Endothelial cell of umbilical vein (primary cell): ENCODE measurements at regions not wholly inside any gene's neighbourhood (a gene's known extent, or its start where the extent isn't known, plus 50 kb on each side); places are given as distances from the start of the nearest gene placed in this dataset.

Source experiments
- BruUV-seq: library from RNA; stranded (reverse); fragments of 400-500 nt; replicated peaks from 2 replicates; lab custom pipeline; 2021; lab: Mats Ljungman, UMichigan
- CTCF ChIA-PET: fragments of 300-600, 350-600 bp; sonication (Branson Sonifier 250); formaldehyde crosslinking; loops from one replicate; lab custom pipeline; 2021; ENCODE audit warnings: antibody characterized with exemption, inconsistent platforms; lab: Charles Lee
- POLR2A ChIA-PET: fragments of 300-600, 350-600 bp; sonication (Branson Sonifier 250); formaldehyde crosslinking; loops from one replicate; lab custom pipeline; 2021; ENCODE audit warnings: antibody characterized with exemption, inconsistent platforms; lab: Charles Lee
- DNase-seq: peaks from one replicate; pipeline ENCODE4 v3.0.0-alpha.2; 2011; ENCODE audit warnings: low read depth, low spot score
- FAIRE-seq: peaks from 2 replicates; lab custom pipeline; 2011; peaks lifted over from hg19 to GRCh38; lab: Jason Lieb, UNC
- H2AFZ ChIP-seq: 2 replicates; pipeline ENCODE4 v1.6.0; 2012; ENCODE audit warnings: low read depth, low read length, control low read depth, inconsistent platforms
- H3K27ac ChIP-seq: 2 replicates; pipeline ENCODE4 v1.5.1; 2011; ENCODE audit warnings: low read depth, mild to moderate bottlenecking, control low read depth, low read length, moderate library complexity; ENCODE audit not compliant: insufficient read depth
- H3K27me3 ChIP-seq, 2 experiments: 2 replicates each; pipeline versions ENCODE4 v1.6.0 to v1.6.1; 2011; ENCODE audit warnings: low read length in 2 of 2, mixed read lengths in 1 of 2; ENCODE audit not compliant: control insufficient read depth in 2 of 2, insufficient read depth in 2 of 2
- H3K36me3 ChIP-seq, 2 experiments: 2 replicates in 1 of 2; 3 replicates in 1 of 2; pipeline ENCODE4 v1.5.1; 2011; ENCODE audit warnings: low read length in 2 of 2, mild to moderate bottlenecking in 1 of 2, moderate library complexity in 1 of 2; ENCODE audit not compliant: control insufficient read depth in 2 of 2, insufficient read depth in 2 of 2; ENCODE audit errors: extremely low read depth in 1 of 2
- H3K4me1 ChIP-seq: 3 replicates; pipeline ENCODE4 v1.5.1; 2011; ENCODE audit warnings: mild to moderate bottlenecking, low read length; ENCODE audit not compliant: control insufficient read depth, insufficient read depth; ENCODE audit errors: extremely low read depth
- H3K4me2 ChIP-seq: 2 replicates; pipeline ENCODE4 v1.6.1; 2011; ENCODE audit warnings: low read length, control low read depth, mixed read lengths; ENCODE audit not compliant: insufficient read depth
- H3K4me3 ChIP-seq, 3 experiments: fragments of 200-600 bp in 1 of 3; sonication (generic), shearing (Covaris generic) in 1 of 3; replicated peaks in 1 of 3; 2 replicates each; pipeline ENCODE4 v1.5.1; 2011 to 2016; ENCODE audit warnings: control low read depth in 3 of 3, low read length in 3 of 3, mild to moderate bottlenecking in 2 of 3, inconsistent platforms in 1 of 3, low read depth in 1 of 3, moderate library complexity in 1 of 3; ENCODE audit not compliant: insufficient read depth in 1 of 3
- H3K79me2 ChIP-seq: 2 replicates; pipeline ENCODE4 v1.6.0; 2012; ENCODE audit warnings: low read length, inconsistent platforms; ENCODE audit not compliant: control insufficient read depth, insufficient read depth
- H3K9ac ChIP-seq: replicated peaks from 2 replicates; pipeline ENCODE3; 2011; ENCODE audit warnings: low read length, control low read depth; ENCODE audit not compliant: insufficient read depth; ENCODE audit errors: extremely low read depth
- H3K9me1 ChIP-seq: replicated peaks from 3 replicates; pipeline ENCODE4 v1.6.0; 2011; ENCODE audit warnings: mild to moderate bottlenecking, low read length; ENCODE audit not compliant: control insufficient read depth, insufficient read depth; ENCODE audit errors: extremely low read depth
- H3K9me3 ChIP-seq: replicated peaks from 2 replicates; pipeline ENCODE4 v1.5.1; 2012; ENCODE audit warnings: low read length, inconsistent platforms; ENCODE audit not compliant: control insufficient read depth, insufficient read depth
- H4K20me1 ChIP-seq: replicated peaks from 2 replicates; pipeline ENCODE3; 2011; ENCODE audit warnings: mild to moderate bottlenecking, low read length; ENCODE audit not compliant: control insufficient read depth, insufficient read depth; ENCODE audit errors: extremely low read depth
- CTCF ChIP-seq, 2 donors: IDR thresholded peaks; 1 replicate in 1 of 2; 2 replicates in 1 of 2; pipeline ENCODE4 v1.5.1; 2011; ENCODE audit warnings: low read length in 2 of 2, mild to moderate bottlenecking in 2 of 2, moderate library complexity in 2 of 2, control low read depth in 1 of 2, inconsistent platforms in 1 of 2, low read depth in 1 of 2; ENCODE audit not compliant: insufficient read depth in 1 of 2; ENCODE audit errors: extremely low read depth in 1 of 2
- EZH2 ChIP-seq: IDR thresholded peaks from 2 replicates; pipeline ENCODE4 v1.6.1; 2012; ENCODE audit warnings: borderline replicate concordance, low read depth, mild to moderate bottlenecking, moderate library complexity, low read length, inconsistent platforms; ENCODE audit not compliant: severe bottlenecking
- FOS ChIP-seq: IDR thresholded peaks from 2 replicates; pipeline ENCODE4 v1.6.1; 2011; ENCODE audit warnings: mild to moderate bottlenecking, low read length, moderate library complexity, borderline replicate concordance; ENCODE audit not compliant: insufficient read depth
- GATA2 ChIP-seq: IDR thresholded peaks from 2 replicates; pipeline ENCODE4 v1.7.0; 2011; ENCODE audit warnings: low read depth, mild to moderate bottlenecking, moderate library complexity, mixed read lengths, low read length; ENCODE audit not compliant: insufficient read length, insufficient read depth
- JUN ChIP-seq: IDR thresholded peaks from 2 replicates; pipeline ENCODE4 v1.6.1; 2011; ENCODE audit warnings: borderline replicate concordance, low read depth; ENCODE audit not compliant: insufficient read length, insufficient read depth
- MYC ChIP-seq: IDR thresholded peaks from one replicate; pipeline ENCODE4 v1.6.1; 2011; ENCODE audit warnings: mild to moderate bottlenecking, low read depth, low read length
- POLR2A ChIP-seq: IDR thresholded peaks from 2 replicates; pipeline ENCODE4 v1.6.1; 2012; ENCODE audit warnings: low read depth, mild to moderate bottlenecking, control low read depth, low read length
- POLR2AphosphoS5 ChIP-seq: IDR thresholded peaks from 2 replicates; pipeline ENCODE4 v1.6.1; 2012; ENCODE audit warnings: low read depth, mild to moderate bottlenecking, control low read depth, low read length, moderate library complexity; ENCODE audit not compliant: insufficient read depth
- dilution Hi-C: fragments of 300-500 bp; cut with MboI; formaldehyde crosslinking; loops from one replicate; pipeline ENCODE4 v1.15.0; 2019; ENCODE audit warnings: low sequenced_read_pairs; ENCODE audit not compliant: extremely low pct_ligation_motif_present
- intact Hi-C: fragments of 100-400 bp; cut with micrococcal nuclease; formaldehyde crosslinking; loops from one replicate; pipeline ENCODE4 v1.10.0; 2022
- TF ChIP-seq, protein P1 (sequence below): IDR thresholded peaks from 2 replicates; pipeline ENCODE4 v1.6.1; 2011; ENCODE audit not compliant: insufficient read depth, insufficient read length

DNA sequence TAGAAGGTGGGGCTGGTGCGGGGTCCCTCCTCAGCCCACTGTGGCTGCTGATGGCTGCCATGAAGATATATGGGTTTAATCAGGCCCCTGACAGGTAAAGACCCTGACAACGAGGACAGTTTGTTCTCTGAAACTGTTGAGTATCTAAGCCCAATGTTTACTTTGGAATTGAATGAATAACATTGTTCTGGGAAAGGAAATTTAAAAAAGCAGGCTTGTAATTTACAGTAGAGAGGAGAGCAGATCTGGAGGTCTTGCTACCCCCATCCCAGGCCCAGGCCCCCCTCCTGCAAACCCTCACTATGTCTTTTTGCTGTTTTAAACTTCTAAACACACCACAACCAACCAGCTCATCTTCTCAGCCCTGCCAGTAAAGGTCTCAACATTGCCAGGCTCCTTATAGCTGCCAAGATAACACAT is 171.3 kb downstream of the CDC5L start:
- H2AFZ ChIP-seq, result no peak overlapping the region
- dilution Hi-C loops (no loop called here), intact Hi-C loops (no loop called here)
- H3K4me1 ChIP-seq, result no peaks in the 10 kb centered on the region
- DNase-seq (peak; percentile 31), FAIRE-seq (no peak)
- H3K27ac ChIP-seq, result no peak overlapping the region
- no peak overlapping the region for H3K4me2 ChIP-seq
- H3K9me3 ChIP-seq, result no peaks in the 10 kb centered on the region
- H3K27me3 ChIP-seq, result peaks cover 3 to 8% of the 10 kb centered on the region in 2 experiments
- BruUV-seq, result no TSS peak
- no peak overlapping the region for H3K9ac ChIP-seq
- H4K20me1 ChIP-seq, result no peaks in the 10 kb centered on the region
- no peaks in the 10 kb centered on the region for H3K79me2 ChIP-seq
- no peak for TF ChIP-seq EZH2
- no peak for TF ChIP-seq JUN
- no peak for TF ChIP-seq POLR2AphosphoS5
- no peak for TF ChIP-seq CTCF (IDR thresholded peaks at IDR 0.05; ENCODE audit: extremely low read depth in 1 of 2, insufficient read depth in 1 of 2, low read depth in 1 of 2, low read length in 2 of 2)
- TF ChIP-seq, protein P1, sequence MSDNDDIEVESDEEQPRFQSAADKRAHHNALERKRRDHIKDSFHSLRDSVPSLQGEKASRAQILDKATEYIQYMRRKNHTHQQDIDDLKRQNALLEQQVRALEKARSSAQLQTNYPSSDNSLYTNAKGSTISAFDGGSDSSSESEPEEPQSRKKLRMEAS, result no peak
- TF ChIP-seq POLR2A, result no peak
- TF ChIP-seq FOS, result no peak
- no peak for TF ChIP-seq GATA2
- no peak for TF ChIP-seq MYC
- H3K36me3 ChIP-seq, result no peaks in the 10 kb centered on the region
- POLR2A ChIA-PET, result no interaction called here
- CTCF ChIA-PET, result no interaction called here
- no peak overlapping the region for H3K4me3 ChIP-seq
- no peaks in the 10 kb centered on the region for H3K9me1 ChIP-seq
